Putamen (tissue), 1 donor: ENCODE measurements at regions not wholly inside any gene's neighbourhood (a gene's known extent, or its start where the extent isn't known, plus 50 kb on each side); places are given as distances from the start of the nearest gene placed in this dataset.

Experiments used
- DNase-seq: peaks from one replicate; pipeline ENCODE4 v3.0.0-alpha.2; 2016; ENCODE audit warnings: low spot score

- no peak for DNase-seq
Observed at GRCh38 chr10:88060762-88061161, 197.3 kb downstream of the PTEN start.

- DNase-seq = no peak
Observed at GRCh38 chr10:88062385-88062784, 199.0 kb downstream of the PTEN start.

GRCh38 chr10:88062798-88063472 is 199.5 kb downstream of the PTEN start:
- DNase-seq = no peak

GRCh38 chr10:88063861-88064557 is 200.6 kb downstream of the PTEN start:
- DNase-seq = no peak

GRCh38 chr10:88064608-88065382 is 201.4 kb downstream of the PTEN start:
- no peak for DNase-seq

GRCh38 chr10:88065383-88066049 is 202.1 kb downstream of the PTEN start:
- no peak for DNase-seq

- DNase-seq = peak; percentile 8
Observed at GRCh38 chr10:88066319-88066718, 202.9 kb downstream of the PTEN start.

GRCh38 chr10:88066876-88067275 is 203.5 kb downstream of the PTEN start:
- peak; percentile 17 for DNase-seq

- DNase-seq = no peak
Observed at GRCh38 chr10:88067737-88068136, 204.3 kb downstream of the PTEN start.

- DNase-seq = no peak
Observed at GRCh38 chr10:88069338-88069737, 205.9 kb downstream of the PTEN start.

- DNase-seq = no peak
Observed at GRCh38 chr10:88070080-88070880, 206.9 kb downstream of the PTEN start.

GRCh38 chr10:88071879-88072278 is 208.5 kb downstream of the PTEN start:
- no peak for DNase-seq

- no peak for DNase-seq
Observed at GRCh38 chr10:88073682-88074081, 210.3 kb downstream of the PTEN start.

GRCh38 chr10:88074971-88075370 is 211.5 kb downstream of the PTEN start:
- no peak for DNase-seq

- no peak for DNase-seq
Observed at GRCh38 chr10:88076027-88076880, 212.8 kb downstream of the PTEN start.

GRCh38 chr10:88077977-88078376 is 214.6 kb downstream of the PTEN start:
- no peak for DNase-seq

- no peak for DNase-seq
Observed at GRCh38 chr10:88080213-88080612, 216.8 kb downstream of the PTEN start.

- DNase-seq = no peak
Observed at GRCh38 chr10:88081457-88082054, 218.1 kb downstream of the PTEN start.

GRCh38 chr10:88082391-88082790 is 219.0 kb downstream of the PTEN start:
- no peak for DNase-seq
